ENCODE measurements at regions not wholly inside any gene's neighbourhood (a gene's known extent, or its start where the extent isn't known, plus 50 kb on each side); places are given as distances from the start of the nearest gene placed in this dataset.
"Not testable (repeated sequence)": the region's sequence is repeated elsewhere in the genome, so short reads cannot be mapped to it uniquely, and the experiment has no call there.

- no peak for ATAC-seq
- TF ChIP-seq CTCF (IDR thresholded peaks at IDR 0.05) = no peak
- no peaks in the 10 kb centered on the region for H3K9me3 ChIP-seq
- no peak overlapping the region for H3K4me3 ChIP-seq
- H3K4me1 ChIP-seq = no peaks in the 10 kb centered on the region
- no peak for DNase-seq
- no peaks in the 10 kb centered on the region for H3K36me3 ChIP-seq
- intact Hi-C loops (cut with DNase I) = no loop called here
- no peak overlapping the region for H3K27ac ChIP-seq
- no peaks in the 10 kb centered on the region for H3K27me3 ChIP-seq
These were observed 128.0 kb upstream of the SLC4A4 start for GRCh38 chr4:71210823-71211222.

- Histone ChIP-seq H3K9me3 (no peaks in the 10 kb centered on the region), H3K36me3 (no peaks in the 10 kb centered on the region), H3K4me3 (no peak overlapping the region), H3K27ac (no peak overlapping the region), H3K27me3 (no peaks in the 10 kb centered on the region), H3K4me1 (no peaks in the 10 kb centered on the region)
- ATAC-seq (no peak), DNase-seq (no peak)
- intact Hi-C loops (cut with DNase I) = no loop called here
- TF ChIP-seq CTCF (IDR thresholded peaks at IDR 0.05) = no peak
These were observed 127.1 kb upstream of the SLC4A4 start for GRCh38 chr4:71211748-71212147.

- Histone ChIP-seq H3K36me3 (no peaks in the 10 kb centered on the region), H3K27ac (no peak overlapping the region), H3K4me1 (no peaks in the 10 kb centered on the region), H3K27me3 (no peaks in the 10 kb centered on the region), H3K4me3 (no peak overlapping the region), H3K9me3 (no peaks in the 10 kb centered on the region)
- intact Hi-C loops (cut with DNase I) = no loop called here
- ATAC-seq (no peak), DNase-seq (no peak)
- TF ChIP-seq CTCF (IDR thresholded peaks at IDR 0.05) = no peak
These were observed 126.6 kb upstream of the SLC4A4 start for GRCh38 chr4:71212216-71212615.

GRCh38 chr4:71214578-71214977, 124.2 kb upstream of the SLC4A4 start:
- no peaks in the 10 kb centered on the region for H3K27me3 ChIP-seq
- DNase-seq (no peak), ATAC-seq (no peak)
- H3K4me1 ChIP-seq = no peaks in the 10 kb centered on the region
- no peak overlapping the region for H3K27ac ChIP-seq
- H3K9me3 ChIP-seq = no peaks in the 10 kb centered on the region
- no peak overlapping the region for H3K4me3 ChIP-seq
- H3K36me3 ChIP-seq = no peaks in the 10 kb centered on the region
- intact Hi-C loops (cut with DNase I) = no loop called here
- no peak for TF ChIP-seq CTCF (IDR thresholded peaks at IDR 0.05)

- no peak overlapping the region for H3K27ac ChIP-seq
- no peaks in the 10 kb centered on the region for H3K9me3 ChIP-seq
- TF ChIP-seq CTCF (IDR thresholded peaks at IDR 0.05) = no peak
- ATAC-seq (no peak), DNase-seq (no peak)
- no peaks in the 10 kb centered on the region for H3K4me1 ChIP-seq
- H3K27me3 ChIP-seq = no peaks in the 10 kb centered on the region
- no peaks in the 10 kb centered on the region for H3K36me3 ChIP-seq
- no peak overlapping the region for H3K4me3 ChIP-seq
- intact Hi-C loops (cut with DNase I) = no loop called here
These were observed 122.4 kb upstream of the SLC4A4 start for GRCh38 chr4:71216316-71216959.

GRCh38 chr4:71217688-71218087, 121.1 kb upstream of the SLC4A4 start:
- ATAC-seq = no peak
- H3K27ac ChIP-seq = no peak overlapping the region

GRCh38 chr4:71220848-71221247, 118.0 kb upstream of the SLC4A4 start:
- H3K36me3 ChIP-seq, H3K27me3 ChIP-seq, H3K9me3 ChIP-seq, H3K27ac ChIP-seq, H3K4me3 ChIP-seq, DNase-seq, ATAC-seq, H3K4me1 ChIP-seq: not testable (repeated sequence)
- intact Hi-C loops (cut with DNase I) = loop anchor here (10.0 kb wide), 1 partner anchor 854 kb away; no protein-coding TSS in a partner anchor

More at GRCh38 chr4:71217688-71218087, 121.1 kb upstream of the SLC4A4 start:
- intact Hi-C loops (cut with DNase I) = no loop called here
- H3K4me3 ChIP-seq = no peak overlapping the region
- no peaks in the 10 kb centered on the region for H3K4me1 ChIP-seq
- no peaks in the 10 kb centered on the region for H3K36me3 ChIP-seq
- H3K27me3 ChIP-seq = no peaks in the 10 kb centered on the region
- TF ChIP-seq CTCF (IDR thresholded peaks at IDR 0.05) = no peak
- DNase-seq = no peak
- peaks cover 4% of the 10 kb centered on the region for H3K9me3 ChIP-seq

All from upper lobe of right lung (tissue), 1 donor.